A549 (cell line): ENCODE measurements at regions not wholly inside any gene's neighbourhood (a gene's known extent, or its start where the extent isn't known, plus 50 kb on each side); places are given as distances from the start of the nearest gene placed in this dataset.
A peak's percentile ranks its signal among the peaks of the same experiment; 100 is the strongest.

Experiments
- ATAC-seq, 2 experiments: fragments of 200-7000 bp in 1 of 2; fragments of >200 bp in 1 of 2; cut with Nextera tagmentation in 1 of 2; cut with Tn5 transposase in 1 of 2; 3 replicates each; pipeline versions ENCODE4 v1.8.0 to v1.9.1; 2018 to 2020; ENCODE audit warnings: mild to moderate bottlenecking in 1 of 2, moderate library complexity in 1 of 2
- CTCF ChIA-PET: fragments of 300-600 bp; sonication (Branson Sonifier 250); formaldehyde crosslinking; extraction: SDS; loops from one replicate; lab custom pipeline; 2021; ENCODE audit warnings: antibody characterized with exemption, inconsistent platforms; lab: Yijun Ruan, JAX
- POLR2A ChIA-PET: fragments of 350-600 bp; formaldehyde crosslinking; extraction: SDS; loops from one replicate; lab custom pipeline; 2021; ENCODE audit warnings: antibody characterized with exemption, inconsistent platforms; lab: Yijun Ruan, JAX
- DNase-seq, 2 experiments: peaks; one replicate each; pipeline versions ENCODE4 v3.0.0 to v3.0.0-alpha.2; 2011 to 2016; ENCODE audit warnings: low read depth in 1 of 2, low spot score in 1 of 2
- FAIRE-seq: peaks from 2 replicates; lab custom pipeline; 2011; peaks lifted over from hg19 to GRCh38; lab: Jason Lieb, UNC
- H3K27ac ChIP-seq, 2 experiments: fragments of >200 bp; sonication (Bioruptor Twin); formaldehyde crosslinking; 3 replicates each; pipeline ENCODE4 v1.5.1; 2016 to 2017
- H3K4me1 ChIP-seq: fragments of >200 bp; sonication (Bioruptor Twin); formaldehyde crosslinking; 3 replicates; pipeline ENCODE4 v1.6.1; 2016
- H3K4me2 ChIP-seq: fragments of >200 bp; sonication (Bioruptor Twin); formaldehyde crosslinking; 3 replicates; pipeline ENCODE4 v1.6.1; 2016
- H3K4me3 ChIP-seq: fragments of >200 bp; sonication (Bioruptor Twin); formaldehyde crosslinking; 3 replicates; pipeline ENCODE4 v1.5.1; 2016
- H3K9me3 ChIP-seq: fragments of >200 bp; sonication (Bioruptor Twin); formaldehyde crosslinking; 3 replicates; pipeline ENCODE4 v1.6.1; 2016
- CBX2 ChIP-seq: fragments of 200-600 bp; sonication (generic); IDR thresholded peaks from 2 replicates; pipeline ENCODE4 v1.6.1; 2016; ENCODE audit warnings: low read depth, mild to moderate bottlenecking, borderline replicate concordance
- CBX8 ChIP-seq: fragments of 200-600 bp; sonication (generic); IDR thresholded peaks from 2 replicates; pipeline ENCODE4 v1.6.1; 2016
- CHD2 ChIP-seq: fragments of 150-350 bp; IDR thresholded peaks from 2 replicates; pipeline ENCODE4 v1.6.1; 2014; ENCODE audit warnings: low read length; ENCODE audit not compliant: partially characterized antibody
- CHD4 ChIP-seq: fragments of 200-600 bp; sonication (generic); IDR thresholded peaks from 2 replicates; pipeline ENCODE4 v1.6.1; 2016; ENCODE audit warnings: antibody characterized with exemption, mild to moderate bottlenecking, borderline replicate concordance
- EHMT2 ChIP-seq: fragments of 200-600 bp; sonication (generic); IDR thresholded peaks from 2 replicates; pipeline ENCODE4 v1.6.1; 2016; ENCODE audit warnings: antibody characterized with exemption, low read depth, mild to moderate bottlenecking, moderate library complexity
- EP300 ChIP-seq, 2 experiments: fragments of >200 bp; sonication (Bioruptor Twin); formaldehyde crosslinking; IDR thresholded peaks; 2 replicates in 1 of 2; 3 replicates in 1 of 2; pipeline ENCODE4 v1.6.1; 2016 to 2017
- FOSB ChIP-seq: fragments of 250-450 bp; sonication (Bioruptor Pico); IDR thresholded peaks from 2 replicates; pipeline ENCODE4 v1.5.0; 2020; ENCODE audit warnings: mild to moderate bottlenecking, moderate library complexity
- FOSL2 ChIP-seq, 2 experiments: fragments of 450-650 bp in 1 of 2; fragments of >200 bp in 1 of 2; sonication (Bioruptor Twin) in 1 of 2; formaldehyde crosslinking; IDR thresholded peaks; 2 replicates each; pipeline versions ENCODE4 v1.5.0 to v1.6.1; 2016 to 2020; ENCODE audit warnings: mild to moderate bottlenecking in 1 of 2, moderate library complexity in 1 of 2
- GATA3 ChIP-seq: IDR thresholded peaks from 2 replicates; pipeline ENCODE4 v1.6.1; 2012; ENCODE audit warnings: borderline replicate concordance
- HEYL ChIP-seq: fragments of 250-450 bp; sonication (Bioruptor Pico); IDR thresholded peaks from 2 replicates; pipeline ENCODE4 v1.8.0; 2021; ENCODE audit warnings: mild to moderate bottlenecking, moderate library complexity
- HOXB13 ChIP-seq: fragments of 250-450 bp; sonication (Bioruptor Pico); IDR thresholded peaks from 2 replicates; pipeline ENCODE4 v1.5.0; 2020; ENCODE audit warnings: low read depth, mild to moderate bottlenecking, moderate library complexity
- HOXB5 ChIP-seq: fragments of 250-450 bp; sonication (Bioruptor Pico); IDR thresholded peaks from 2 replicates; pipeline ENCODE4 v1.5.0; 2020; ENCODE audit warnings: mild to moderate bottlenecking, moderate library complexity
- JUNB ChIP-seq: fragments of >200 bp; sonication (Bioruptor Twin); formaldehyde crosslinking; IDR thresholded peaks from 2 replicates; pipeline ENCODE4 v1.6.1; 2016
- MAFK ChIP-seq: fragments of 450-650 bp; IDR thresholded peaks from 2 replicates; pipeline ENCODE4 v1.6.1; 2014; ENCODE audit not compliant: partially characterized antibody
- NFE2L2 ChIP-seq: fragments of 150-350 bp; conservative IDR thresholded peaks from 2 replicates; pipeline ENCODE4 v1.6.1; 2014; ENCODE audit warnings: low read length
- NPAS2 ChIP-seq: fragments of 250-450 bp; sonication (Bioruptor Pico); IDR thresholded peaks from 2 replicates; pipeline ENCODE4 v1.8.0; 2022; ENCODE audit warnings: mild to moderate bottlenecking, moderate library complexity, borderline replicate concordance
- NR3C1 ChIP-seq: fragments of >200 bp; sonication (Bioruptor Twin); formaldehyde crosslinking; IDR thresholded peaks from 3 replicates; pipeline ENCODE4 v1.6.1; 2017
- POLR2AphosphoS2 ChIP-seq: conservative IDR thresholded peaks from 2 replicates; pipeline ENCODE4 v1.6.1; 2012; ENCODE audit warnings: low read length, improper control_type of control experiment, inconsistent platforms
- RAD21 ChIP-seq, 2 experiments: fragments of >200 bp in 1 of 2; sonication (Bioruptor Twin) in 1 of 2; formaldehyde crosslinking in 1 of 2; IDR thresholded peaks in 1 of 2; conservative IDR thresholded peaks in 1 of 2; 2 replicates in 1 of 2; 3 replicates in 1 of 2; pipeline ENCODE4 v1.6.1; 2012 to 2018; ENCODE audit warnings: inconsistent platforms in 1 of 2
- RARB ChIP-seq: fragments of 250-450 bp; sonication (Bioruptor Pico); IDR thresholded peaks from 2 replicates; pipeline ENCODE4 v1.8.0; 2021; ENCODE audit warnings: mild to moderate bottlenecking, moderate library complexity
- SMC3 ChIP-seq: fragments of >200 bp; sonication (Bioruptor Twin); formaldehyde crosslinking; IDR thresholded peaks from 3 replicates; pipeline ENCODE4 v1.6.1; 2018; ENCODE audit warnings: inconsistent platforms
- SREBF2 ChIP-seq: fragments of 450-650 bp; IDR thresholded peaks from 2 replicates; pipeline ENCODE4 v1.6.1; 2014; ENCODE audit warnings: mild to moderate bottlenecking, moderate library complexity
- ZC3H11A ChIP-seq: fragments of 450-650 bp; IDR thresholded peaks from 2 replicates; pipeline ENCODE4 v1.6.1; 2014; ENCODE audit warnings: antibody characterized with exemption, mild to moderate bottlenecking
- WGBS: methylation state at CpG from one replicate; pipeline ENCODE4 v1.1.6; 2017; ENCODE audit errors: missing lambda C conversion rate; 5-methylcytosine and 5-hydroxymethylcytosine counted together
- TF ChIP-seq, protein P1 (sequence below): IDR thresholded peaks from 2 replicates; pipeline ENCODE4 v1.6.1; 2012
- TF ChIP-seq, protein P2 (sequence below): fragments of 200-600 bp; sonication (generic); IDR thresholded peaks from 2 replicates; pipeline ENCODE4 v1.6.1; 2016; ENCODE audit warnings: antibody characterized with exemption, mild to moderate bottlenecking, moderate library complexity
- TF ChIP-seq, protein P3 (sequence below): IDR thresholded peaks from 2 replicates; pipeline ENCODE4 v1.6.1; 2012

DNA sequence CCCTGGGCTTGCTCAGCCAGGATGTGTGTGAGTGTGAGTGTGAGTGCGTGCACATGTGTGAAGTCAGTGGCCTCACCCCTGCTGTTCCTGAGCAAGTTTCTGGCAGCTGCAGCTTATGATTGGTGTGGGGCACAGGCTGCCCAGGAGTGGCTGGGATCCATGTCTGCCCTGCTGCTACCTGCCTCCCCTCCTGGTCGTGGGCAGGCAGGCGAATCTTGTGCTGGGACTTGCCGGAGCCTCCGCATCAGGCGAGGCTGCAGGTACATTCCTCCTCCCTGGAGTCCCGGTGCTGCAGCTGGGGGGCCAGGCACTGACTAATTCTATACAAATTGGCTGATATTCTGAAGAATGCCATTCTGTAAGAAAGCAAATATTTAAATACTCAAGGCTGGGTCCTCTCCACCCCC, 85.6 kb upstream of the WNT4 start (continued):
- TF ChIP-seq CBX2 = no peak
- TF ChIP-seq CHD2 = no peak
- no peak for TF ChIP-seq JUNB
- TF ChIP-seq NR3C1 = no peak
- TF ChIP-seq ZC3H11A = no peak

DNA sequence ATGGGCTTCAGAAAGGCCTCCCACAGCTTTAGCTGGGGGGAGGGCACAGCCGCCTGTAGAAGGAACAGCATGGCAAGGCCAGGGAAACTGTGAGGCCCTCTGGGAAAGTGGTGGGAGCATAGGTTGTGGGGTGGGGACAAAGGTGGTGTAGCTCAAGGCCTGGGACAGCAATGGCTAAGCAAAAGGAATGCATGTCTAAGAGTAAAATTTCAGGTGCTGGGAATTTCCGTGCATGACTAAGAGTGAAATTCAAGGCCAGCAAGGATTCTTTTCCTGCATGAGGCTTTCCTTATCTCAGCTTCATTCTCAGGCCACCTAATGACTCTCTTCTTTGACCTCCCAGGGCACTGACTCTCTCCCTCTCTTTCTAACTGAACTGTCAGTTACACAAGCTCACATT, 86.5 kb upstream of the WNT4 start:
- H3K27ac ChIP-seq = peak overlapping the region in 1 of 2 experiments; percentile 69; a peak in 2 of 6 replicates
- WGBS = 19% methylated on average over 2 of the region's 2 CpGs
- peak overlapping the region; percentile 63 for H3K4me2 ChIP-seq
- no peaks in the 10 kb centered on the region for H3K9me3 ChIP-seq
- ChIA-PET POLR2A (no interaction called here), CTCF (interaction anchor here (1.4 to 2.0 kb wide), 2 partner anchors 11 to 46 kb away, joined by 5 to 9 read pairs; no protein-coding TSS in a partner anchor)
- TF ChIP-seq EP300 (IDR thresholded peaks at IDR 0.05) (peak in 1 of 2 experiments; percentile 18; a peak in 1 of 5 replicates), EHMT2 (no peak), MAFK (no peak), SMC3 (no peak), CBX8 (no peak), POLR2AphosphoS2 (no peak), HOXB13 (no peak), RARB (CRISPR knock-in tag) (no peak), GATA3 (peak; percentile 50; the same call in 1 of the 2 replicates), NFE2L2 (no peak), JUNB (no peak), FOSB (no peak), FOSL2 (IDR thresholded peaks at IDR 0.05) (no peak), FOSL2 (CRISPR knock-in tag; IDR thresholded peaks at IDR 0.05) (peak; percentile 62), ZC3H11A (no peak), RAD21 (conservative IDR thresholded peaks at IDR 0.05 in 1 of 2, IDR thresholded peaks at IDR 0.05 in 1 of 2) (no peak)
- TF ChIP-seq, protein P1, sequence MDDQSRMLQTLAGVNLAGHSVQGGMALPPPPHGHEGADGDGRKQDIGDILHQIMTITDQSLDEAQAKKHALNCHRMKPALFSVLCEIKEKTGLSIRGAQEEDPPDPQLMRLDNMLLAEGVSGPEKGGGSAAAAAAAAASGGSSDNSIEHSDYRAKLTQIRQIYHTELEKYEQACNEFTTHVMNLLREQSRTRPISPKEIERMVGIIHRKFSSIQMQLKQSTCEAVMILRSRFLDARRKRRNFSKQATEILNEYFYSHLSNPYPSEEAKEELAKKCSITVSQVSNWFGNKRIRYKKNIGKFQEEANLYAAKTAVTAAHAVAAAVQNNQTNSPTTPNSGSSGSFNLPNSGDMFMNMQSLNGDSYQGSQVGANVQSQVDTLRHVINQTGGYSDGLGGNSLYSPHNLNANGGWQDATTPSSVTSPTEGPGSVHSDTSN = no peak
- H3K4me3 ChIP-seq = no peak overlapping the region
- FAIRE-seq (no peak), ATAC-seq (peak; percentile 54 to 75), DNase-seq (peak; percentile 64 to 67)
- peaks cover 23% of the 10 kb centered on the region for H3K4me1 ChIP-seq

DNA sequence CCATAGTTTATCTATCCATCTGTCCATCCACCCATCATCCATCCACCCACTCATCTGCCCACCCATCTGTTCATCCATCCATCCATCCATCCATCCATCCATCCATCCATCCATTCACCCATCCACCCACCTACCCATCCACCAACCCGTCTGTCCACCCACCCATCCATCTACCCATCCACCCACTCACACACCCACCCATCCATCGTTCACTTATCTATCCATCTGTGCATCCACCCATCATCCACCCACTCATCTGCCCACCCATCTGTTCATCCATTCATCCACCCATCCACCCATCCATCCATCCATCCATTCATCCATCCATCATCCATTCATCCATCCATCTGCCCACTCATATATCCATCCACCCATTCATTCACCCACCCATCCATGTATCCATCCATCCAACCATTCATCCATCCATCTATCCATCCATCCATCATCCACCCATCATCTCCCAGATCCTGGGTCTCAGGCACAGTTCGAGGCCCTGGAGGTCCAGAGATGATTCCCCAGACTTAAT, 88.2 kb upstream of the WNT4 start:
- WGBS = 71% methylated on average over 3 of the region's 3 CpGs
- ATAC-seq = no peak
- ChIA-PET POLR2A (no interaction called here), CTCF (no interaction called here)
- no peak for DNase-seq
- no peak overlapping the region for H3K27ac ChIP-seq
- no peaks in the 10 kb centered on the region for H3K9me3 ChIP-seq
- no peak overlapping the region for H3K4me2 ChIP-seq
- FAIRE-seq = no peak
- H3K4me3 ChIP-seq = no peak overlapping the region
- H3K4me1 ChIP-seq = peaks cover 23% of the 10 kb centered on the region
- TF ChIP-seq, protein P2, sequence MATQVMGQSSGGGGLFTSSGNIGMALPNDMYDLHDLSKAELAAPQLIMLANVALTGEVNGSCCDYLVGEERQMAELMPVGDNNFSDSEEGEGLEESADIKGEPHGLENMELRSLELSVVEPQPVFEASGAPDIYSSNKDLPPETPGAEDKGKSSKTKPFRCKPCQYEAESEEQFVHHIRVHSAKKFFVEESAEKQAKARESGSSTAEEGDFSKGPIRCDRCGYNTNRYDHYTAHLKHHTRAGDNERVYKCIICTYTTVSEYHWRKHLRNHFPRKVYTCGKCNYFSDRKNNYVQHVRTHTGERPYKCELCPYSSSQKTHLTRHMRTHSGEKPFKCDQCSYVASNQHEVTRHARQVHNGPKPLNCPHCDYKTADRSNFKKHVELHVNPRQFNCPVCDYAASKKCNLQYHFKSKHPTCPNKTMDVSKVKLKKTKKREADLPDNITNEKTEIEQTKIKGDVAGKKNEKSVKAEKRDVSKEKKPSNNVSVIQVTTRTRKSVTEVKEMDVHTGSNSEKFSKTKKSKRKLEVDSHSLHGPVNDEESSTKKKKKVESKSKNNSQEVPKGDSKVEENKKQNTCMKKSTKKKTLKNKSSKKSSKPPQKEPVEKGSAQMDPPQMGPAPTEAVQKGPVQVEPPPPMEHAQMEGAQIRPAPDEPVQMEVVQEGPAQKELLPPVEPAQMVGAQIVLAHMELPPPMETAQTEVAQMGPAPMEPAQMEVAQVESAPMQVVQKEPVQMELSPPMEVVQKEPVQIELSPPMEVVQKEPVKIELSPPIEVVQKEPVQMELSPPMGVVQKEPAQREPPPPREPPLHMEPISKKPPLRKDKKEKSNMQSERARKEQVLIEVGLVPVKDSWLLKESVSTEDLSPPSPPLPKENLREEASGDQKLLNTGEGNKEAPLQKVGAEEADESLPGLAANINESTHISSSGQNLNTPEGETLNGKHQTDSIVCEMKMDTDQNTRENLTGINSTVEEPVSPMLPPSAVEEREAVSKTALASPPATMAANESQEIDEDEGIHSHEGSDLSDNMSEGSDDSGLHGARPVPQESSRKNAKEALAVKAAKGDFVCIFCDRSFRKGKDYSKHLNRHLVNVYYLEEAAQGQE = no peak
- TF ChIP-seq NPAS2 (CRISPR knock-in tag) = no peak
- TF ChIP-seq CHD4 = no peak
- TF ChIP-seq HEYL = no peak
- TF ChIP-seq HOXB13 = no peak
- TF ChIP-seq GATA3 = no peak
- no peak for TF ChIP-seq SREBF2
- no peak for TF ChIP-seq HOXB5
- no peak for TF ChIP-seq EP300 (IDR thresholded peaks at IDR 0.05)
- TF ChIP-seq, protein P3, sequence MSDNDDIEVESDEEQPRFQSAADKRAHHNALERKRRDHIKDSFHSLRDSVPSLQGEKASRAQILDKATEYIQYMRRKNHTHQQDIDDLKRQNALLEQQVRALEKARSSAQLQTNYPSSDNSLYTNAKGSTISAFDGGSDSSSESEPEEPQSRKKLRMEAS = no peak
